Non-pigmented ciliary epithelial cell (primary cell): ENCODE measurements at regions not wholly inside any gene's neighbourhood (a gene's known extent, or its start where the extent isn't known, plus 50 kb on each side); places are given as distances from the start of the nearest gene placed in this dataset.
"Not testable (repeated sequence)": the region's sequence is repeated elsewhere in the genome, so short reads cannot be mapped to it uniquely, and the experiment has no call there.

Experiments
- DNase-seq: peaks from one replicate; pipeline ENCODE4 v3.0.0-alpha.2; 2010; ENCODE audit warnings: low read depth

DNA sequence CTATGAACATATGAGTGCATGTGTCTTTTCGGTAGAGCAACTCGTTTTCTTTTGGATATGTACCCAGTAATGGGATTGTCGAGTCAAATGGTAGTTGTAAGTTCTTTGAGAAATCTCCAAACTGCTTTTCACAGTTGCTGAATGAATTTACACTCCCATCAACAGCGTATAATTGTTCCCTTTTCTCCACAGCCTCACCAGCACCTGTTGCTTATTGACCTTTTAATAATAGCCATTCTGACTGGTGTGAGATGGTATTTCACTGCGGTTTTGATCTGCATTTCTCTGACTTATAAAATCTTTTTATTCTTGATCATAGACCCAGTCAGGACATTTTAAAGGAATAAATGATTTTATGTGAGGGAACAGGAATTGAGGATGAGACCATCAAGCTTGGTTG lies 165.0 kb upstream of the KCTD3 start:
- no peak for DNase-seq

- no peak for DNase-seq
Observed at GRCh38 chr1:215405211-215405610, 161.9 kb upstream of the KCTD3 start.

GRCh38 chr1:215406927-215407326 lies 160.2 kb upstream of the KCTD3 start:
- DNase-seq, result no peak

DNA sequence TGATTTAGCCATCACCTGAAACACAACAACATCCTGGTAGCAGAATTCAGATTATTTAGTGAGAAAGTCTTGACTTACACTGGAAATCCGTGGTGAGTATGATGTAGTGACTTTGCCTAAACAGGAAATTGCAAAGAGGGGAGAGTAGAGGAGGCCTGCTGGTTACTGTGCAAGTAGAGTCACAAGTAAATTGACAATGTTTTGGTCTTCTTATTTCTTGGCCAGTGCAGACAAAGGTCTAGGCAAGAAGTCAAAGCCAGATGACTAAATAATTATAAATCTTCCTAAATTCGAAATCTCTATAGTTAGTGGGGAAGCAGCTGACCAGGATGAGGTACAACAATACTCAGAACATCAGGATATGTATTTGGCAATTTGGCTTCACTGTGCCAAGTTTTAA lies 159.5 kb upstream of the KCTD3 start:
- no peak for DNase-seq

- DNase-seq, result not testable (repeated sequence)
Observed at GRCh38 chr1:215409546-215409945, 157.6 kb upstream of the KCTD3 start.

GRCh38 chr1:215415521-215415920 lies 151.6 kb upstream of the KCTD3 start:
- not testable (repeated sequence) for DNase-seq

DNA sequence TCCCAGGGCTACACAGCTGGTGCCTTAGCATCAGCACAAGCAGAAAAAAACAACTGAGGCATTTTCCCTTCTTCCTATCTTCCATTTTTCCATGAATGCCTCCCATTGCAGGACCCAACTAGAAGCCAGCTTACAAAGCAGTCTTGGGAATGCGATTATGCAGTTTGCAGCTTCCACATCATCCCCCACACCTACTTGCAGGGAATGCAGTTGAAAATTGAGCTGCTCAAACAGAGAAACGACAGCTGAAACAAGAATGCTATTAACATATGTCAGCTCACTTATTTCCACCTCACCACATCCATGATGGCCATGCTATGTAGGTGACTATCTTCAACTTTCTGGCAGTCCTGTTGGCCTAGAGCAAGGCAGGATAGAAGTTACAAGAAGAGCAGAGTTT lies 150.6 kb upstream of the KCTD3 start:
- no peak for DNase-seq

GRCh38 chr1:215417122-215417521 lies 150.0 kb upstream of the KCTD3 start:
- no peak for DNase-seq

GRCh38 chr1:215418876-215419447 lies 148.1 kb upstream of the KCTD3 start:
- DNase-seq, result no peak

DNA sequence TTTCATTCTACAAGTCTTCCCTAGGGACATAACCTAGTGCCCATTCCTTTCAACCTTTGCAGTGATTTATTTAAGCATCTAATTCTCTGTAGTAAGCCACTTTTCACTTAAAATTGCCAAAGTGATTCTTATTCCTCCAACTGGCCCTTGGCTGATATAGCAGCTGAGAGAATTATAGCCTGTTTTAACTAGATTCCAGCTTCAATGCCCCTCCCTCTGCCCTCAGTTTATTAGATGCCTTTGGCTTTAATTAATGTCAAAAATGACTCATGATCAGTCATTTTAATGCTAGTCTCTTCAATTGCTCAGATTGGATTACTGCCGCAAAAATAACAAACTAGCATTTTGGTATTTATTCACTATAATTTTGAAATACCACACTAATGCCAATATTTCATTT lies 145.4 kb upstream of the KCTD3 start:
- DNase-seq, result no peak

GRCh38 chr1:215423288-215423687 lies 143.8 kb upstream of the KCTD3 start:
- DNase-seq, result no peak

GRCh38 chr1:215425138-215425537 lies 142.0 kb upstream of the KCTD3 start:
- no peak for DNase-seq

DNA sequence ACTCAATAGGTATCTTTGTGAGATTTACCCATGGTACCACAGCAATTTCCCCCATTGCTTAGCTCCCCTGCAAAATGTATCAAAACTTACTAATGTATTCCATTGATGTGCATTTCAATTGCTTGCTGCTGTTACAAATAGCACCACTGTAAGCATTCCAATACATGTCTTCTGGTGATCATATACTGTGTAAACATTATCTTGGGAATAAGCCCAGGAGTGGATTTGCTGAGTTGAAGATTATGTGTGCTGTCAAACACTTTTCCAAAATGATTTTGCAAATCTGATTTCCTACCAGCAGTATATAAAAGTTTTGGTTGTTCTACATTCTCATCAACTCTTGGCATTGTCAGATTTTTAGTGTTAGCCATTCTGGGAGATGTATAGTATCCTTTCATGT lies 141.0 kb upstream of the KCTD3 start:
- DNase-seq, result no peak

GRCh38 chr1:215432483-215433227 lies 134.4 kb upstream of the KCTD3 start:
- DNase-seq, result not testable (repeated sequence)

GRCh38 chr1:215433237-215433636 lies 133.9 kb upstream of the KCTD3 start:
- no peak for DNase-seq

DNA sequence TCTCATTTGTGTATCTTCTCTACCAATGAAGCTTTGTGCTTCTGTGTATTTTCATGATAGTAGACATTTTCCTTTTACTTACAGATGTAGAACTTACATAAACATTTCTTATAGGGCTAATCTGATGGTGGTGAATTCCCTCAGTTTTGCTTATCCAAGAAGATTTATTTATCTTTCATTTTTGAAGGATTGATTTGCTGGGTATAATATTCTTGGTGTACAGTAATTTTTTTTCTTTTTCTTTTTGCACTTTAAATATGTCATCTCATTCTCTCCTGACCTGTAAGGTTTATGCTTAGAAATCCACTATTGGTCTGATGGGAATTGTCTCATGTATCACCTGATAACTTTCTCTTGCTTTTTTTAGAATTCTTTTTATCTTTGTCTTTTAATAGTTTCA lies 127.6 kb upstream of the KCTD3 start:
- no peak for DNase-seq

DNA sequence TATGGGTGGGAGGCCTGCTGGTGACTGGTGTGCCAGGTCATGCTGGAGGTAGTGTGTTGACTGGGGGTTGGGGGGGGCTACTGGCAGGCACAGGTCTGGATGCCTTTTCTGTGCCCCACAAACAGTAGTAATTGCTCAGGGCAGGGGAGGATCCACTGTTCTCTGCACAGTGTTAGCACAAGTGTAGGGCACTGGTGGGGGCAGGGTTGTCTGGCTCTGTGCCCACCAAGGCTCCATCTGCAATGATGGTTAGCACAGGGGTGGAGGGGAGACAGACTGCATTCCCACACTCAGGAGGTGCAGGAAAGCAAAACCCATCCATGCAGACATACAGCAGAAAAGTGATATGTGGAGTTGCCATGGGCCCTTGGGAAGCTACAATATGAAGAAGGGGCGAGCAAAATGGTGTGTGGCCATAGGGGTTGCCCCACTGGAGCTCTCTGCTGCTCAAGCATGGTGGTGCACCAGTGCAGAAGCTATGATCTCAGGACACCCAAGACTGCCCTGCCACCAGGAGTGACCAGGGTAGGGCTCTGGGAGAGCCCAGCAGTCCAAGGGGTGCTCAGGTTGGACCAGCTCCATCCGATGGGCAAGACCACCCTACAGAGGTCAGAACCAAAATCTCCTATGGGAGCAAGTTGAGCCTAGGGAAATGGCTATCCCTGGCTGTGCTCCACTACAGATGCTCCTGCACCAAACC lies 122.2 kb upstream of the KCTD3 start:
- DNase-seq, result no peak

- DNase-seq, result not testable (repeated sequence)
Observed at GRCh38 chr1:215448014-215448413, 119.1 kb upstream of the KCTD3 start.

- not testable (repeated sequence) for DNase-seq
Observed at GRCh38 chr1:215449147-215449546, 118.0 kb upstream of the KCTD3 start.

GRCh38 chr1:215453440-215453839 lies 113.7 kb upstream of the KCTD3 start:
- DNase-seq, result no peak

DNA sequence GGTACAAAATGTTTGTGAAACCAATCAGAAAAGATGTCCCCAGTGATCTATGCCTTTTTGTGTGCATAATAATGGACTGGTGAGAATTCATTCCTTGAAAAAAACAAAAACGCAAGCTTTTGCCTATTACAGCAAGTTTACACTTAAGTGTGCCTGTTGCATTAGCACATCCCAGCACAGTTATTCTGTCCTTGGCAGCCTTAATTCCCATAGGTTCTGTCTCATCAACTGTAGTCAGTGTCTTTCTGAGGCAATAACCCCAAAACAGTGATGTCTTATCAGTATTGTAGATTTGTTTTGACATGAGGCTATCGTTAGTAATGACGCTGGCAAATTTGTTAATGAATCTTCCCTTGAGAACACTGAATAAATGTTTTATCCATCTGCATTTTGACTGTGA lies 109.9 kb upstream of the KCTD3 start:
- no peak for DNase-seq

GRCh38 chr1:215458104-215458503 lies 109.0 kb upstream of the KCTD3 start:
- no peak for DNase-seq

- no peak for DNase-seq
Observed at GRCh38 chr1:215458562-215458961, 108.5 kb upstream of the KCTD3 start.
